ENCODE measurements at regions not wholly inside any gene's neighbourhood (a gene's known extent, or its start where the extent isn't known, plus 50 kb on each side); places are given as distances from the start of the nearest gene placed in this dataset.
"Not testable (repeated sequence)": the region's sequence is repeated elsewhere in the genome, so short reads cannot be mapped to it uniquely, and the experiment has no call there.

DNA sequence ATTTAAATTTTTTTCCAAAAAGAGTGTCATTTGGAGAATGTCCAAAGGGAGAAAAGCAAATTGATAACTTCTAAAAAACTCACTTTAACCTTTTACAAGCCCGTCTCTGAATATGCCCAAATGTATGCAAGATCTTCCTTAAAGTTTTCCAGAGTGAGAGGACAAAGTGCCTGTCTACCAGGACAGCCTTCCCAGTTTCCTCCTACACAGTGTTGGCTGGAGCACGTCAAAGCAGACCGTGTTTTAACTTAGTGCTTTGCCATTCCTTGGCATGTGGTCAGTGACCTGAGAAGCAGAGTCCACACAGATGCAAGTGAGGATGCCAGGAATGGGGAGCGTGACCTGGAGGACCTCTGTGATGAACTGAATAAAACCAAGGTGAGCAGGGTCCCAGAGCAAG, 245.7 kb downstream of the FAM43A start:
- DNase-seq: no peak

GRCh38 chr3:194931865-194932264, 246.2 kb downstream of the FAM43A start:
- DNase-seq: no peak

- no peak for DNase-seq
Measured at GRCh38 chr3:194933465-194933864, 247.8 kb downstream of the FAM43A start.

- DNase-seq: no peak
Measured at GRCh38 chr3:194935061-194935460, 249.4 kb downstream of the FAM43A start.

GRCh38 chr3:194935632-194936470, 250.2 kb downstream of the FAM43A start:
- no peak for DNase-seq

- no peak for DNase-seq
Measured at GRCh38 chr3:194936659-194937058, 251.0 kb downstream of the FAM43A start.

GRCh38 chr3:194937144-194937543, 251.5 kb downstream of the FAM43A start:
- no peak for DNase-seq

DNA sequence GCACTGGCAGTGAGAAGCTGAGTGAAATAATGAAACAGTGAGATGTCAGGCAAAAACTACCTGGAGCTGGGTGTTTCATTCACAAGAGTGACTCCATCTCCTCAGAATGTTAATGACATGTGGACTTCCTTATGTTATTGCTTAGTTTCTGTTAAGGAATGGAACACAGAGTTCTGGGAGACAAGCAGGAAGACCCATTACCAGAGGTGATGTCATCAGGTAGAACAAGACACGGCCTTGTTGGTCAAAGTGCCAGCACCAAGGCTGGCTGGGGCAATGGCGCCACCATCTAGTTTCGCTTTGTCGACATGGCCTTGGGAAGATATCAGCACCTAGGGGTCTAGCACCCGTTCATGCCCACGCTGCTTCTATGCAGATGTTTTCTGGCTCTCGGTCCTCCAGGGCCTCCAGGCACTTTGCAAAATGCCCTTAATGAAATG, 252.2 kb downstream of the FAM43A start:
- DNase-seq: no peak

GRCh38 chr3:194938845-194939531, 253.3 kb downstream of the FAM43A start:
- DNase-seq: no peak

DNA sequence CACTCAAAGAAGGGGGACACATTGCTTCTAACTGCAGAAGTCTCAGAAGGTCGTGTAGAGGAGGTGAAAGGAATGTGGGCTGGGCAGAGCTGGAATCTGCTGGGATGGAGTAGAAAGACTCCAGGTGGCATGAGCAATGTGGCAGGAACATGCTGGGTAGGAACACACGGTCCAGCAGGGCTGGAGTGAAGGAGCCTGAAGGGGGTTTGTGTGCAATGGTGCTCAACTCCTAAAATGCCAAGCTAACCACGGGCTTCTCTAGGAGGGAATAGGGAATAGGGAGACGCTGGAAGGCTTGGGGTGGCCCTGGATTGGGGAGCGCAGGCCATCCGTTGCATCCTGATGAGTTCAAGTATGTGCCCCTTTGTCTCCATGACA, 253.8 kb downstream of the FAM43A start:
- no peak for DNase-seq

GRCh38 chr3:194939949-194940770, 254.5 kb downstream of the FAM43A start:
- DNase-seq: no peak

GRCh38 chr3:194941360-194941955, 255.8 kb downstream of the FAM43A start:
- DNase-seq: no peak

DNA sequence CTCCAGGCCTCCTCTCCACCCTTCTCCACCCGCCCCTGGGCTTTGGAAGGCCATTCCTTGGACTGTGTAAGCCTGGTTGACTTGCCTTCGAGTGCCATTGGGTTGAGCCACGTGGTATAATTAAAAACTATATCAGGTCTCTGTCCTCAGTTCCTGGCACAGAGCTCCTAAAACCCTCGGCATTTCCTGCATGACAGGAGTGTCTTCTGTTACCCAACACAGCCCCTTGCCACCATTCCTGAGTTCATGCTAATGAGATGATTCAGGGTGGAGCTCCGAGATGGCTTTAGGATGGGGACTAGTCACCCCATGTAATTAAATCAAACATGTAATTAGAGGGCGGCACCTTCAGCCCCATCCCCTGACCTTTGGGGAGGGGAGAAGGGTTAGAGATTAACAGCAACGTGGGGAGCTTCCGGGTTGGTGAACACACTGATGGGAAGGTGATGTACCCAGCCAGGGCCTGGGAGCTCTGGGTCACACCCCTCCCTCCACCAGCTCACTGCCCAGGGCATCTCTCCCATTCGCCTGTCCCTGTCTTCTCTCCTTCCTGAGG, 256.4 kb downstream of the FAM43A start:
- no peak for DNase-seq

DNA sequence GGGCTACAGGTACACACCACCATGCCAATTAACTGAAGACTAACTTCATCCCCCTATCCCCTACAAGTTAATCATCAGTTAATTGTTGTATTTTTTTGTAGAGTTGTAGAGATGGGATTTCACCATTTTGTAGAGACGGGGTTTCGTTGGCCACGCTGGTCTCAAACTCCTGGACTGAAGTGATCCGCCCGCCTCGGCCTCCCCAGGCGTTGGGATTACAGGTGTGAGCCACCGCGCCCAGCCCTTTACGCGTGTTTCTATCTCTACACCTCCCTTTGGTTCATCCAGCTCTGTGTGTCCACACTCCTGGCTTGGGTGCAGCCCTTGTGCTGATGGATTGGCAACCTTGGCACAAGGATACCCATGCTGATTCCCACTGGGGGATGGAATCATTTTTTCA, 258.8 kb downstream of the FAM43A start:
- DNase-seq: no peak

DNA sequence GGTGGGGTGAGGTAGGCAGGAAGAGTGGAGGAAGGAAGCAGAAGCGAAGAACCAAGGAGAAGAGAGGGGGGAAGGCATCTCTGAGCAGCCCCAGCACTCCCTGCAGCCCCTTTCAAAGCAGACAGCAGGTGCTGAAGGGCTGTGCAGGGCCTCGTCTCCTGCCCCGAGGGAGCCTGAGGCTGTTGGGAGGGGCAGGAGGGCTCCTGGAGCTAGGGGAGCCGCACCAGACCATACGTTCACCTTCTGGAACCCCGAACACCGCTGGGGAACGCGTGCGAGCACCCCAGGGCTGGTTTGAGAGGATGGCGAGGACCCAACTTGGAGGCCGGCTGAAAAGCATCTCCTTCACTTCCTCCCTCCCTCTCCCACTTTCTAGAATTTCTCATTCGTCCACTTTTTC, 259.8 kb downstream of the FAM43A start:
- no peak for DNase-seq

DNA sequence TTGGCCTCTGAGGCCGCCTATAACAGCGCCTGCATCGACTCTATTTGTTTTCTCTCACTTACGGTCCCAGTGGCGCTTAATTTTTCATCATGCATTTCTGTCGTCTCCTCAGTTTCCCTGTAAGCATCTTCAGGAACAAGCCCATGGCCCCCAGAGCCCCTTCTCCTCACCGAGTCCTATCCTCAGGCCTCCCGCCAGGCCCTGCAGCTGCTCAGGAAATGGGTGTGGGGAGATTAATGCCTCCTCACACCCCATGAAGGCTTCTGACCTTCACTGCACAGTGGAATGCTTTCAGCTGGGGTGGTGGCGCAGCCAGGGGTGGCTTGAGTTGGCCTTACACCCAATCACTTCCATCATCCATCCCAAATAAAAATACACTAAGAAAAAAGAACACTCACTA, 260.4 kb downstream of the FAM43A start:
- no peak for DNase-seq

GRCh38 chr3:194949592-194949991, 263.9 kb downstream of the FAM43A start:
- DNase-seq: no peak

- no peak for DNase-seq
Measured at GRCh38 chr3:194950906-194951628, 265.4 kb downstream of the FAM43A start.

- DNase-seq: not testable (repeated sequence)
Measured at GRCh38 chr3:194951629-194951920, 265.9 kb downstream of the FAM43A start.

GRCh38 chr3:194951931-194952582, 266.4 kb downstream of the FAM43A start:
- DNase-seq: no peak

GRCh38 chr3:194952841-194953241, 267.2 kb downstream of the FAM43A start:
- DNase-seq: no peak

DNA sequence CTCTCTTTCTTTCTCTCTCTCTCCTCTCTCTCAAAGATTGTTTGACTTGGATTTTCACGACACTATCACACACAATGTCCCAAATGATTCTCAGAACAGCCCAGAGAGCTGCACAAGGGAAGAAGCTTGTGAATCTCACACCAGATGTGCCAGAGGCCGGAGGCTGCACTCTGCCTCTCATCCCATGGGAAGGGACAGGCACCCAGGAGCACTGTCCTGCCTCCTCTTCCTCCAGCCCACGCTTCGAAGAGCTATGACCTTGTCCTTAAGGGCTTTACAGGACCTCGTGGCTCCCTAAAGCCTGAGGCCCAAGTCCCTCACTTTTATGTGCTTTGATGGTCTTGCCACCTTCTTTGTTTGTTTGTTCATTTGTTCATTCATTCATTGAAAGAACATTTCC, 267.6 kb downstream of the FAM43A start:
- DNase-seq: no peak
